ENCODE measurements at regions not wholly inside any gene's neighbourhood (a gene's known extent, or its start where the extent isn't known, plus 50 kb on each side); places are given as distances from the start of the nearest gene placed in this dataset.

DNA sequence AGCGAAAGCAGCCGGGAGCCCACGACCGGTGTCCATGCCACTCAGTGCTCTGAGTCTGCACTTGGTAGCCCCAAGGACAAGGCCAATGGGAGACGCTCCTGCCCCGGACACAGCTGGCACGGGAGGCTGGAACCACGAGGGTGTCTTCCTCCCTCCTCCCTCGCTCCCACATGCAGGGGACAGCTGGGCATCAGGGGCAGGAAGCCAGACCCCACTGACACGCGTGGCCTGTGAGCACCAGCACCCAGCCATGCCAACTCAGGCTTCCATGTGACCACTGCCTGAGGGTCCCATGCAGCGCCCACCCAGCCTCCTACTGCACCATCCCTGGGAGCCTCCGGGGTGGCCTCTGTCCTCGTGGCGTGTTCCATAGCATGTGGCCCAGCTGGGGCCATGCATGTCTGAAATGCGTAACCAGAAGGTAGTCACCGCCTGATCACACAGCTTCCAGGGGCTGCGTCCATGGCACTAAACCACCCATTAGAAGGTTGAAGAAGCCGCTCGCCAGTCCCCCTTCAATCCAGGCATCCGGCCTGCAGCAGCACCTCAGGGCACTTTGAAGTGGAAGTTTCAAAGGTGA lies 323.2 kb upstream of the SALL3 start:
- H3K27me3 Mint-ChIP-seq (ENCODE audit: low read depth, poor library complexity) = peaks cover 5% of the 10 kb centered on the region

GRCh38 chr18:78658531-78658930 lies 321.1 kb upstream of the SALL3 start:
- Mint-ChIP-seq H3K4me1 (no peaks in the 10 kb centered on the region), H3K27me3 (ENCODE audit: low read depth, poor library complexity) (peaks cover 5% of the 10 kb centered on the region), H3K27ac (no peak overlapping the region), H3K36me3 (ENCODE audit: low read depth) (peaks cover 7% of the 10 kb centered on the region), H3K4me3 (no peak overlapping the region), H3K9me3 (peaks cover 33% of the 10 kb centered on the region)
- DNase-seq = no peak
- no peak for TF ChIP-seq CTCF (IDR thresholded peaks at IDR 0.05)

More for the DNA sequence above, 323.2 kb upstream of the SALL3 start:
- DNase-seq = no peak
- H3K36me3 Mint-ChIP-seq (ENCODE audit: low read depth) = peaks cover 18% of the 10 kb centered on the region
- no peak overlapping the region for H3K27ac Mint-ChIP-seq
- H3K4me3 Mint-ChIP-seq = no peak overlapping the region
- TF ChIP-seq CTCF (IDR thresholded peaks at IDR 0.05) = no peak
- H3K4me1 Mint-ChIP-seq = no peaks in the 10 kb centered on the region
- H3K9me3 Mint-ChIP-seq = peaks cover 54% of the 10 kb centered on the region

- H3K27me3 Mint-ChIP-seq (ENCODE audit: low read depth, poor library complexity) = peaks cover 5% of the 10 kb centered on the region
Observed at GRCh38 chr18:78659057-78659456, 320.6 kb upstream of the SALL3 start.

GRCh38 chr18:78659748-78660147 lies 319.9 kb upstream of the SALL3 start:
- DNase-seq = peak; percentile 61
- H3K4me1 Mint-ChIP-seq = no peaks in the 10 kb centered on the region
- no peak overlapping the region for H3K4me3 Mint-ChIP-seq
- peaks cover 29% of the 10 kb centered on the region for H3K9me3 Mint-ChIP-seq
- peaks cover 5% of the 10 kb centered on the region for H3K27me3 Mint-ChIP-seq (ENCODE audit: low read depth, poor library complexity)
- H3K27ac Mint-ChIP-seq = no peak overlapping the region
- peak; percentile 72 for TF ChIP-seq CTCF (IDR thresholded peaks at IDR 0.05)
- peaks cover 7% of the 10 kb centered on the region for H3K36me3 Mint-ChIP-seq (ENCODE audit: low read depth)

More at GRCh38 chr18:78659057-78659456, 320.6 kb upstream of the SALL3 start:
- H3K9me3 Mint-ChIP-seq = peaks cover 29% of the 10 kb centered on the region
- no peaks in the 10 kb centered on the region for H3K4me1 Mint-ChIP-seq
- no peak for DNase-seq
- H3K36me3 Mint-ChIP-seq (ENCODE audit: low read depth) = peaks cover 7% of the 10 kb centered on the region
- H3K27ac Mint-ChIP-seq = no peak overlapping the region
- TF ChIP-seq CTCF (IDR thresholded peaks at IDR 0.05) = no peak
- H3K4me3 Mint-ChIP-seq = no peak overlapping the region

DNA sequence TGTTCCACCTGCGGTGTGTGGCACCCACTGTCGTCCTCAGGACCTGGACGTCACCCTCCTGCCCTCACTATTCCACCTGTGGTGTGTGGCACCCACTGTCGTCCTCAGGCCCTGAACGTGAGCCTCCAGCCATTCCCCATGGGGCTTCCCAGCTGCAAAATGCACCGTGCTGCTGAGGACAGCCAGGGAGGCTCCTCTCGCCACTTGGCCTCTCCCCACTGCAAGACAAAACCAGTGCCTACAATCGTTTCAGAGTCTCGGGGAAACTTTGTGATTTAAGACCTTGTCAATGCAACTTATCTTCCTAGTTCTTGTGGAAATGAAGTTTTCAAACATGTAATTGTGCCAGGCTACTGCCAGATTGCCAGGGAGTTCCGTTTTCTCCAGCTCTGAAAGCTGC lies 319.3 kb upstream of the SALL3 start:
- no peak overlapping the region for H3K4me3 Mint-ChIP-seq

More for the DNA sequence above, 319.3 kb upstream of the SALL3 start:
- H3K27ac Mint-ChIP-seq = no peak overlapping the region
- peaks cover 7% of the 10 kb centered on the region for H3K36me3 Mint-ChIP-seq (ENCODE audit: low read depth)
- H3K4me1 Mint-ChIP-seq = no peaks in the 10 kb centered on the region
- peaks cover 5% of the 10 kb centered on the region for H3K27me3 Mint-ChIP-seq (ENCODE audit: low read depth, poor library complexity)
- TF ChIP-seq CTCF (IDR thresholded peaks at IDR 0.05) = no peak
- no peak for DNase-seq
- H3K9me3 Mint-ChIP-seq = peaks cover 23% of the 10 kb centered on the region
